Fibroblast of villous mesenchyme (primary cell): ENCODE measurements at regions not wholly inside any gene's neighbourhood (a gene's known extent, or its start where the extent isn't known, plus 50 kb on each side); places are given as distances from the start of the nearest gene placed in this dataset.

Source experiments
- DNase-seq: peaks from one replicate; pipeline ENCODE4 v3.0.0-alpha.2; 2010; ENCODE audit warnings: low read depth
- H3K4me3 ChIP-seq: 2 replicates; pipeline ENCODE4 v1.5.1; 2011; ENCODE audit warnings: low read depth, mild to moderate bottlenecking, low read length
- CTCF ChIP-seq: IDR thresholded peaks from 2 replicates; pipeline ENCODE4 v1.5.1; 2012; ENCODE audit warnings: low read depth, mild to moderate bottlenecking, low read length; ENCODE audit not compliant: insufficient read depth

GRCh38 chr5:29930316-29930715, 1263.2 kb upstream of the CDH6 start:
- H3K4me3 ChIP-seq, result no peak overlapping the region
- DNase-seq, result no peak
- TF ChIP-seq CTCF, result no peak

DNA sequence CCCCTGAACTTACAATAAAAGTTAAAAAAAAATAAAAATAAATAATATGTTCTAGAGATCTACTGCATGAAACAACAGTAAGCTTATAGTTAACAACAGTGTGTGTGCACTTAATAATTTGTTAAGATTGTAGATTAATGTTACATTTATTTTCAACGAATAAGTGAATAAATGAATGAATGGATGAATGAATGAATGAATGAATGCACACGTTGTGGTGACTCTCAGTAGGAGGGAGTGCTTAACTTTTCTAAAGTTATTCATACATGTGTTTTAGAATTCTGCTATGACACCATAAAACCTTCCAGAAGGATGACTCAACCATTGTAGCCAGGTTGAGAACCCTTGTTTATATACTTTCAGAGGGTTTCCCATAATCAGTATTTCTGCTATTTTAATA, 1269.4 kb upstream of the CDH6 start:
- no peak overlapping the region for H3K4me3 ChIP-seq
- DNase-seq, result no peak
- no peak for TF ChIP-seq CTCF

- DNase-seq, result no peak
- TF ChIP-seq CTCF, result no peak
- H3K4me3 ChIP-seq, result no peak overlapping the region
Observed at GRCh38 chr5:29905626-29906353, 1287.7 kb upstream of the CDH6 start.

GRCh38 chr5:29902859-29903258, 1290.6 kb upstream of the CDH6 start:
- no peak for DNase-seq
- no peak overlapping the region for H3K4me3 ChIP-seq
- TF ChIP-seq CTCF, result no peak

DNA sequence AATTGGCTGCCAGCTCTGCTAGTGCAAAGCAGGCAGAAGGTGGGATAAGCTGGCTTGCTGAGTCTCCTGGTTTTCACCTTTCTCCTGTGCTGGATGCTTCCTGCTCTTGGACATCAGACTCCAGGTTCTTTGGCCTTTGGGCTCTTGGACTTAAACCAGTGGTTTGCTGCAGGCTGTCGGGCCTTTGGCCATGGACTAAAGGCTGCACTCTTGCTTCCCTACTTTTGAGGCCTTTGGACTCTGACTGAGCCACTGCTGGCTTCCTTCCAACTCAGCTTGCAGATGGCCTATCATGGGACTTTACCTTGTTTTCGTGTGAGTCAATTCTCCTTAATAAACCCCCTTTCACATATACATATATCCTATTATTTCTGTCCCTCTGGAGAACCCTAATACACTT, 1293.9 kb upstream of the CDH6 start:
- TF ChIP-seq CTCF, result no peak
- DNase-seq, result no peak
- no peak overlapping the region for H3K4me3 ChIP-seq

- DNase-seq, result no peak
- TF ChIP-seq CTCF, result no peak
- no peak overlapping the region for H3K4me3 ChIP-seq
Observed at GRCh38 chr5:29897916-29898315, 1295.6 kb upstream of the CDH6 start.

- no peak overlapping the region for H3K4me3 ChIP-seq
- DNase-seq, result no peak
- no peak for TF ChIP-seq CTCF
Observed at GRCh38 chr5:29896646-29897045, 1296.8 kb upstream of the CDH6 start.
